PC-9 (cell line): ENCODE measurements at regions not wholly inside any gene's neighbourhood (a gene's known extent, or its start where the extent isn't known, plus 50 kb on each side); places are given as distances from the start of the nearest gene placed in this dataset.

Experiments
- EZH2 ChIP-seq: fragments of 200-600 bp; sonication (generic); IDR thresholded peaks from 2 replicates; pipeline ENCODE4 v1.8.0; 2017; ENCODE audit warnings: antibody characterized with exemption, low read depth
- TF ChIP-seq, protein P1 (sequence below): fragments of 200-600 bp; sonication (generic); conservative IDR thresholded peaks from 2 replicates; pipeline ENCODE4 v1.6.1; 2017; ENCODE audit warnings: mixed run types, antibody characterized with exemption, mild to moderate bottlenecking, moderate library complexity

DNA sequence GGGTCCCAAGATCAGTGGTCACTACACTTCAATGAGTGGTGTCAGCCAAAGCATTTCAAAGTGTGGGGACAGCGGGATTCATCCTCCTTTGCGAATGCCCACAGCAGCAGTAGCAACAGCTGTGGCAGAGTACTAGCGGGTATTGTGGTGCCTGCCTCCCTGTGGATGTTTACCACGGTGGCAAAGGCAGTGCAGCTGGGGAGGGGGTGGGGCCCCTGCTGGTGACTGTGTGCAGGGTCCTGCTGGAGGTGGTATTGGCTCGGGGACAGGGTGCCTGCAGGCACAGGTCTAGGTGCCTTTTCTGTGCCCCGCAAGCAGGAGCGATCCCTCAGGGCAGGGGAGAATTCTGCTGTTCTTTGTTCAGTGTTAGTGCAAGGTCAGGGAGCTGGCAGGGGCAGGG lies 415.7 kb downstream of the USP25 start:
- TF ChIP-seq, protein P1, sequence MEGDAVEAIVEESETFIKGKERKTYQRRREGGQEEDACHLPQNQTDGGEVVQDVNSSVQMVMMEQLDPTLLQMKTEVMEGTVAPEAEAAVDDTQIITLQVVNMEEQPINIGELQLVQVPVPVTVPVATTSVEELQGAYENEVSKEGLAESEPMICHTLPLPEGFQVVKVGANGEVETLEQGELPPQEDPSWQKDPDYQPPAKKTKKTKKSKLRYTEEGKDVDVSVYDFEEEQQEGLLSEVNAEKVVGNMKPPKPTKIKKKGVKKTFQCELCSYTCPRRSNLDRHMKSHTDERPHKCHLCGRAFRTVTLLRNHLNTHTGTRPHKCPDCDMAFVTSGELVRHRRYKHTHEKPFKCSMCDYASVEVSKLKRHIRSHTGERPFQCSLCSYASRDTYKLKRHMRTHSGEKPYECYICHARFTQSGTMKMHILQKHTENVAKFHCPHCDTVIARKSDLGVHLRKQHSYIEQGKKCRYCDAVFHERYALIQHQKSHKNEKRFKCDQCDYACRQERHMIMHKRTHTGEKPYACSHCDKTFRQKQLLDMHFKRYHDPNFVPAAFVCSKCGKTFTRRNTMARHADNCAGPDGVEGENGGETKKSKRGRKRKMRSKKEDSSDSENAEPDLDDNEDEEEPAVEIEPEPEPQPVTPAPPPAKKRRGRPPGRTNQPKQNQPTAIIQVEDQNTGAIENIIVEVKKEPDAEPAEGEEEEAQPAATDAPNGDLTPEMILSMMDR: no peak
- no peak for TF ChIP-seq EZH2
